AG09319 (cell line): ENCODE measurements at regions not wholly inside any gene's neighbourhood (a gene's known extent, or its start where the extent isn't known, plus 50 kb on each side); places are given as distances from the start of the nearest gene placed in this dataset.

Source experiments
- DNase-seq: peaks from one replicate; pipeline ENCODE4 v3.0.0-alpha.2; 2010; ENCODE audit warnings: low read depth; ENCODE audit errors: extremely low read depth
- CTCF ChIP-seq: IDR thresholded peaks from 2 replicates; pipeline ENCODE4 v1.5.1; 2011; ENCODE audit warnings: low read depth, mild to moderate bottlenecking, inconsistent platforms, low read length, moderate library complexity

GRCh38 chr3:43783987-43784639, 93.4 kb downstream of the ABHD5 start:
- no peak for DNase-seq
- no peak for TF ChIP-seq CTCF

GRCh38 chr3:43784640-43785011, 93.9 kb downstream of the ABHD5 start:
- TF ChIP-seq CTCF: no peak
- DNase-seq: no peak

GRCh38 chr3:43785551-43785950, 94.8 kb downstream of the ABHD5 start:
- no peak for DNase-seq
- no peak for TF ChIP-seq CTCF

- TF ChIP-seq CTCF: no peak
- no peak for DNase-seq
Observed at GRCh38 chr3:43786102-43786501, 95.4 kb downstream of the ABHD5 start.

- no peak for TF ChIP-seq CTCF
- DNase-seq: no peak
Observed at GRCh38 chr3:43786526-43787305, 96.0 kb downstream of the ABHD5 start.

GRCh38 chr3:43787330-43787729, 96.6 kb downstream of the ABHD5 start:
- TF ChIP-seq CTCF: no peak
- DNase-seq: no peak

GRCh38 chr3:43789028-43789427, 98.3 kb downstream of the ABHD5 start:
- TF ChIP-seq CTCF: no peak
- no peak for DNase-seq
